ENCODE measurements at regions not wholly inside any gene's neighbourhood (a gene's known extent, or its start where the extent isn't known, plus 50 kb on each side); places are given as distances from the start of the nearest gene placed in this dataset.

- H3K4me2 ChIP-seq (ENCODE audit: low read length), result no peak overlapping the region
- no peak overlapping the region for H3K4me3 ChIP-seq (ENCODE audit: insufficient read depth, low read depth, low read length)
- H3K36me3 ChIP-seq (ENCODE audit: insufficient read depth, low read length), result no peaks in the 10 kb centered on the region
- H3K9ac ChIP-seq (ENCODE audit: low read length), result no peak overlapping the region
- peaks cover 52% of the 10 kb centered on the region for H3K4me1 Mint-ChIP-seq (ENCODE audit: low read depth, unreplicated experiment)
- no peaks in the 10 kb centered on the region for H3K9me3 ChIP-seq (ENCODE audit: insufficient read depth, low read depth, low read length)
- no peak overlapping the region for H2AFZ ChIP-seq (ENCODE audit: low read depth, low read length)
- H3K79me2 ChIP-seq (ENCODE audit: insufficient read depth, low read length), result no peaks in the 10 kb centered on the region
- no peaks in the 10 kb centered on the region for H3K27me3 Mint-ChIP-seq (ENCODE audit: low read depth, unreplicated experiment)
- peaks cover 2% of the 10 kb centered on the region for H3K36me3 Mint-ChIP-seq (ENCODE audit: low read depth, unreplicated experiment)
- TF ChIP-seq EZH2 (IDR thresholded peaks at IDR 0.05; ENCODE audit: insufficient read depth, low read length) (no peak), CTCF (IDR thresholded peaks at IDR 0.05; ENCODE audit: insufficient read depth, low read depth, low read length) (no peak)
- no peaks in the 10 kb centered on the region for H3K27me3 ChIP-seq (ENCODE audit: insufficient read depth, low read length)
- H3K27ac Mint-ChIP-seq (ENCODE audit: unreplicated experiment), result no peak overlapping the region
- peaks cover 8% of the 10 kb centered on the region for H3K9me3 Mint-ChIP-seq (ENCODE audit: unreplicated experiment)
- H4K20me1 ChIP-seq (ENCODE audit: insufficient read depth, low read length), result no peaks in the 10 kb centered on the region
- H3K4me1 ChIP-seq (ENCODE audit: insufficient read depth, low read length), result peaks cover 41% of the 10 kb centered on the region
- peak overlapping the region; percentile 35 for H3K27ac ChIP-seq (ENCODE audit: low read depth, low read length)
- no peak for DNase-seq (ENCODE audit: low read depth)
- FAIRE-seq, result no peak
- H3K4me3 Mint-ChIP-seq (ENCODE audit: unreplicated experiment), result no peak overlapping the region
These were observed 701.6 kb downstream of the KCNA4 start for GRCh38 chr11:29315275-29315674.

GRCh38 chr11:29314211-29314610 lies 702.6 kb downstream of the KCNA4 start:
- no peak overlapping the region for H3K4me3 ChIP-seq (ENCODE audit: insufficient read depth, low read depth, low read length)
- H4K20me1 ChIP-seq (ENCODE audit: insufficient read depth, low read length), result no peaks in the 10 kb centered on the region
- DNase-seq (ENCODE audit: low read depth), result no peak
- H3K9ac ChIP-seq (ENCODE audit: low read length), result no peak overlapping the region
- H3K4me3 Mint-ChIP-seq (ENCODE audit: unreplicated experiment), result no peak overlapping the region
- H3K27ac ChIP-seq (ENCODE audit: low read depth, low read length), result no peak overlapping the region
- H3K36me3 Mint-ChIP-seq (ENCODE audit: low read depth, unreplicated experiment), result peaks cover 2% of the 10 kb centered on the region
- FAIRE-seq, result no peak
- H3K4me1 ChIP-seq (ENCODE audit: insufficient read depth, low read length), result peaks cover 47% of the 10 kb centered on the region
- no peak overlapping the region for H3K27ac Mint-ChIP-seq (ENCODE audit: unreplicated experiment)
- H2AFZ ChIP-seq (ENCODE audit: low read depth, low read length), result no peak overlapping the region
- H3K36me3 ChIP-seq (ENCODE audit: insufficient read depth, low read length), result no peaks in the 10 kb centered on the region
- no peaks in the 10 kb centered on the region for H3K79me2 ChIP-seq (ENCODE audit: insufficient read depth, low read length)
- no peaks in the 10 kb centered on the region for H3K9me3 ChIP-seq (ENCODE audit: insufficient read depth, low read depth, low read length)
- peaks cover 56% of the 10 kb centered on the region for H3K4me1 Mint-ChIP-seq (ENCODE audit: low read depth, unreplicated experiment)
- H3K4me2 ChIP-seq (ENCODE audit: low read length), result no peak overlapping the region
- H3K27me3 Mint-ChIP-seq (ENCODE audit: low read depth, unreplicated experiment), result no peaks in the 10 kb centered on the region
- peaks cover 8% of the 10 kb centered on the region for H3K9me3 Mint-ChIP-seq (ENCODE audit: unreplicated experiment)
- TF ChIP-seq EZH2 (IDR thresholded peaks at IDR 0.05; ENCODE audit: insufficient read depth, low read length) (no peak), CTCF (IDR thresholded peaks at IDR 0.05; ENCODE audit: insufficient read depth, low read depth, low read length) (no peak)
- H3K27me3 ChIP-seq (ENCODE audit: insufficient read depth, low read length), result no peaks in the 10 kb centered on the region

GRCh38 chr11:29312812-29313211 lies 704.0 kb downstream of the KCNA4 start:
- H3K9me3 Mint-ChIP-seq (ENCODE audit: unreplicated experiment), result peaks cover 8% of the 10 kb centered on the region
- H3K36me3 ChIP-seq (ENCODE audit: insufficient read depth, low read length), result no peaks in the 10 kb centered on the region
- TF ChIP-seq EZH2 (IDR thresholded peaks at IDR 0.05; ENCODE audit: insufficient read depth, low read length), result no peak
- no peak for TF ChIP-seq CTCF (IDR thresholded peaks at IDR 0.05; ENCODE audit: insufficient read depth, low read depth, low read length)
- peak overlapping the region; percentile 69 for H3K27ac ChIP-seq (ENCODE audit: low read depth, low read length)
- no peaks in the 10 kb centered on the region for H3K27me3 Mint-ChIP-seq (ENCODE audit: low read depth, unreplicated experiment)
- H3K27ac Mint-ChIP-seq (ENCODE audit: unreplicated experiment), result no peak overlapping the region
- DNase-seq (ENCODE audit: low read depth), result peak; percentile 77
- peaks cover 34% of the 10 kb centered on the region for H3K4me1 ChIP-seq (ENCODE audit: insufficient read depth, low read length)
- no peaks in the 10 kb centered on the region for H3K27me3 ChIP-seq (ENCODE audit: insufficient read depth, low read length)
- no peak overlapping the region for H3K4me3 Mint-ChIP-seq (ENCODE audit: unreplicated experiment)
- H3K9ac ChIP-seq (ENCODE audit: low read length), result no peak overlapping the region
- H3K79me2 ChIP-seq (ENCODE audit: insufficient read depth, low read length), result no peaks in the 10 kb centered on the region
- no peak overlapping the region for H3K4me3 ChIP-seq (ENCODE audit: insufficient read depth, low read depth, low read length)
- FAIRE-seq, result peak; percentile 54
- no peaks in the 10 kb centered on the region for H3K9me3 ChIP-seq (ENCODE audit: insufficient read depth, low read depth, low read length)
- H3K4me2 ChIP-seq (ENCODE audit: low read length), result no peak overlapping the region
- no peaks in the 10 kb centered on the region for H4K20me1 ChIP-seq (ENCODE audit: insufficient read depth, low read length)
- H3K4me1 Mint-ChIP-seq (ENCODE audit: low read depth, unreplicated experiment), result peaks cover 43% of the 10 kb centered on the region
- no peak overlapping the region for H2AFZ ChIP-seq (ENCODE audit: low read depth, low read length)
- peaks cover 2% of the 10 kb centered on the region for H3K36me3 Mint-ChIP-seq (ENCODE audit: low read depth, unreplicated experiment)
